Right cardiac atrium (tissue), 5 donors: ENCODE measurements at regions not wholly inside any gene's neighbourhood (a gene's known extent, or its start where the extent isn't known, plus 50 kb on each side); places are given as distances from the start of the nearest gene placed in this dataset.
A peak's percentile ranks its signal among the peaks of the same experiment; 100 is the strongest.
"Not testable (repeated sequence)": the region's sequence is repeated elsewhere in the genome, so short reads cannot be mapped to it uniquely, and the experiment has no call there.

Source experiments
- ATAC-seq, 2 donors: fragments of 200-7000 bp; cut with Tn5 transposase; one replicate each; pipeline versions ENCODE4 v1.8.0 to v1.9.1; 2020; ENCODE audit warnings: moderate library complexity in 2 of 2, mild to moderate bottlenecking in 1 of 2
- DNase-seq, 3 donors: peaks; one replicate each; pipeline ENCODE4 v3.0.0-alpha.2; 2020
- H3K27ac ChIP-seq: one replicate; pipeline ENCODE4 v1.5.1; 2013; ENCODE audit warnings: mild to moderate bottlenecking, low read length, control low read depth, moderate library complexity
- H3K27me3 ChIP-seq: one replicate; pipeline ENCODE4 v1.6.1; 2013; ENCODE audit not compliant: control insufficient read depth, insufficient read depth
- H3K4me1 ChIP-seq: one replicate; pipeline ENCODE4 v1.6.1; 2013; ENCODE audit warnings: low read length; ENCODE audit not compliant: control insufficient read depth, insufficient read depth
- H3K4me3 ChIP-seq: one replicate; pipeline ENCODE4 v1.5.1; 2013; ENCODE audit warnings: low read length, control low read depth
- H3K9me3 ChIP-seq: one replicate; pipeline ENCODE4 v1.6.1; 2013; ENCODE audit warnings: low read length; ENCODE audit not compliant: control insufficient read depth
- WGBS: extraction: QIAGEN DNeasy Blood & Tissue Kit; methylation state at CpG from one replicate; pipeline ENCODE4 v1.1.7; 2013; 5-methylcytosine and 5-hydroxymethylcytosine counted together
- intact Hi-C, 4 donors: fragments of 100-400 bp; cut with DNase I; formaldehyde crosslinking; loops; one replicate each; pipeline versions ENCODE4 v1.11.0 to v1.14.0; 2022 to 2023
- donor health status: healthy with polysubstance abuse.
- donor health status: DM: no; HTN: yes; CAD: no.
- donor health status: DM: no; HTN: no; CAD: no.
- donor health status: DM: no; HTN: yes; CAD: no; lungs with severe emphysema.
- donor health status: DM: yes; HTN: yes; CAD: no.

GRCh38 chr3:8166014-8166413, 335.6 kb upstream of the LMCD1 start:
- DNase-seq (no peak), ATAC-seq (no peak)
- WGBS, result 74% methylated on average over 2 of the region's 2 CpGs
- H3K27me3 ChIP-seq, result no peaks in the 10 kb centered on the region
- H3K9me3 ChIP-seq, result no peaks in the 10 kb centered on the region
- H3K4me1 ChIP-seq, result no peaks in the 10 kb centered on the region
- H3K27ac ChIP-seq, result no peak overlapping the region
- intact Hi-C loops, result no loop called here
- H3K4me3 ChIP-seq, result no peak overlapping the region

GRCh38 chr3:8170971-8171508, 330.6 kb upstream of the LMCD1 start:
- H3K27ac ChIP-seq, result no peak overlapping the region
- DNase-seq, result no peak
- intact Hi-C loops, result no loop called here
- H3K27me3 ChIP-seq, result no peaks in the 10 kb centered on the region
- no peak for ATAC-seq
- H3K9me3 ChIP-seq, result no peaks in the 10 kb centered on the region
- no peak overlapping the region for H3K4me3 ChIP-seq
- no peaks in the 10 kb centered on the region for H3K4me1 ChIP-seq
- 80% methylated on average over 5 of the region's 5 CpGs for WGBS

- ATAC-seq, result no peak
These were observed 327.7 kb upstream of the LMCD1 start for GRCh38 chr3:8173892-8174291.

GRCh38 chr3:8176759-8177483, 324.7 kb upstream of the LMCD1 start:
- intact Hi-C loops, DNase-seq, H3K27ac ChIP-seq, H3K4me3 ChIP-seq, H3K27me3 ChIP-seq, ATAC-seq, H3K4me1 ChIP-seq, H3K9me3 ChIP-seq: not testable (repeated sequence)
- 84% methylated on average over 10 of the region's 10 CpGs for WGBS

More at GRCh38 chr3:8173892-8174291, 327.7 kb upstream of the LMCD1 start:
- no peaks in the 10 kb centered on the region for H3K4me1 ChIP-seq
- no peaks in the 10 kb centered on the region for H3K9me3 ChIP-seq
- H3K4me3 ChIP-seq, result no peak overlapping the region
- DNase-seq, result no peak
- no peak overlapping the region for H3K27ac ChIP-seq
- WGBS, result 37% methylated on average over 2 of the region's 2 CpGs
- no peaks in the 10 kb centered on the region for H3K27me3 ChIP-seq
- intact Hi-C loops, result no loop called here

GRCh38 chr3:8178516-8178915, 323.1 kb upstream of the LMCD1 start:
- H3K4me1 ChIP-seq, intact Hi-C loops, H3K27ac ChIP-seq, H3K4me3 ChIP-seq, H3K9me3 ChIP-seq, DNase-seq, ATAC-seq, H3K27me3 ChIP-seq: not testable (repeated sequence)
- WGBS, result 71% methylated on average over 7 of the region's 7 CpGs

GRCh38 chr3:8182904-8183303, 318.7 kb upstream of the LMCD1 start:
- Histone ChIP-seq H3K4me1 (no peaks in the 10 kb centered on the region), H3K27ac (no peak overlapping the region), H3K4me3 (no peak overlapping the region), H3K9me3 (no peaks in the 10 kb centered on the region), H3K27me3 (no peaks in the 10 kb centered on the region)
- WGBS, result 77% methylated on average over 1 of the region's 1 CpG
- intact Hi-C loops, result no loop called here
- DNase-seq (no peak), ATAC-seq (no peak)

- Histone ChIP-seq H3K27me3 (no peaks in the 10 kb centered on the region), H3K4me1 (no peaks in the 10 kb centered on the region), H3K4me3 (no peak overlapping the region), H3K27ac (no peak overlapping the region), H3K9me3 (no peaks in the 10 kb centered on the region)
- intact Hi-C loops, result no loop called here
- DNase-seq (no peak), ATAC-seq (no peak)
- 49% methylated on average over 3 of the region's 3 CpGs for WGBS
These were observed 318.0 kb upstream of the LMCD1 start for GRCh38 chr3:8183627-8184026.

GRCh38 chr3:8186213-8186612, 315.4 kb upstream of the LMCD1 start:
- H3K9me3 ChIP-seq, result no peaks in the 10 kb centered on the region
- no peaks in the 10 kb centered on the region for H3K27me3 ChIP-seq
- no peak overlapping the region for H3K27ac ChIP-seq
- intact Hi-C loops, result no loop called here
- 90% methylated on average over 3 of the region's 3 CpGs for WGBS
- DNase-seq (no peak), ATAC-seq (no peak)
- H3K4me3 ChIP-seq, result no peak overlapping the region
- H3K4me1 ChIP-seq, result no peaks in the 10 kb centered on the region

GRCh38 chr3:8187996-8188395, 313.6 kb upstream of the LMCD1 start:
- ATAC-seq (no peak), DNase-seq (no peak)
- no peaks in the 10 kb centered on the region for H3K9me3 ChIP-seq
- intact Hi-C loops, result no loop called here
- no peaks in the 10 kb centered on the region for H3K27me3 ChIP-seq
- 77% methylated on average over 5 of the region's 5 CpGs for WGBS
- H3K4me3 ChIP-seq, result no peak overlapping the region
- H3K27ac ChIP-seq, result no peak overlapping the region
- no peaks in the 10 kb centered on the region for H3K4me1 ChIP-seq

GRCh38 chr3:8189051-8189450, 312.6 kb upstream of the LMCD1 start:
- Histone ChIP-seq H3K27me3 (no peaks in the 10 kb centered on the region), H3K27ac (no peak overlapping the region), H3K9me3 (no peaks in the 10 kb centered on the region), H3K4me1 (no peaks in the 10 kb centered on the region), H3K4me3 (no peak overlapping the region)
- intact Hi-C loops, result no loop called here
- DNase-seq (no peak), ATAC-seq (no peak)
- WGBS, result 86% methylated on average over 1 of the region's 1 CpG

- no peak overlapping the region for H3K4me3 ChIP-seq
- no peaks in the 10 kb centered on the region for H3K9me3 ChIP-seq
- no peak overlapping the region for H3K27ac ChIP-seq
- intact Hi-C loops, result no loop called here
- no peaks in the 10 kb centered on the region for H3K27me3 ChIP-seq
- H3K4me1 ChIP-seq, result no peaks in the 10 kb centered on the region
- no peak for ATAC-seq
- 88% methylated on average over 1 of the region's 1 CpG for WGBS
- no peak for DNase-seq
These were observed 310.2 kb upstream of the LMCD1 start for GRCh38 chr3:8191406-8191805.

- no peak overlapping the region for H3K4me3 ChIP-seq
- no peak overlapping the region for H3K27ac ChIP-seq
- DNase-seq (peak in 2 of 3 donors; percentile 43 to 46), ATAC-seq (peak; percentile 43 to 65)
- H3K4me1 ChIP-seq, result no peaks in the 10 kb centered on the region
- H3K9me3 ChIP-seq, result no peaks in the 10 kb centered on the region
- no peaks in the 10 kb centered on the region for H3K27me3 ChIP-seq
- intact Hi-C loops, result no loop called here
- WGBS, result 49% methylated on average over 2 of the region's 2 CpGs
These were observed 304.2 kb upstream of the LMCD1 start for GRCh38 chr3:8197384-8197783.
